ENCODE measurements at regions not wholly inside any gene's neighbourhood (a gene's known extent, or its start where the extent isn't known, plus 50 kb on each side); places are given as distances from the start of the nearest gene placed in this dataset.

DNA sequence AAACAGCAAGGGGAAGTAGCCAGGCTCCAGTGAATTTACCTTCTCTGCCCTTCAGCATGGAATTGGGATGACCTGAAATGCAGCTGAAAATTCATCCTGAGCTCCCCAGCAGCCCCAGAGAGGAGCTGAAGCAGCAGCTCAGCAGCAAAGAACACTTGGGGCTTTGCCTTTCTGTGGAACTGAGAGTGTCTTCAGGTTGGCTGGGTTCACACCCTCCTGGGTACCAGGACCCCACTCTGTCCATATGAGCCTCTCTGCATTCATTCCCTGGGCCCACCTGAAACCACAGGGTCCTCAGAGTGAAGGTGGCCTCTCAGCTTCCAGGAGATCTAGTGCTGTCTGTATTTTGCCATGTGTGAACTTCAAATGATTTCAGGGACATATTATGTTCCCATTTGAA lies 429.2 kb downstream of the MN1 start:
- TF ChIP-seq GATA2 (IDR thresholded peaks at IDR 0.05; ENCODE audit: low read depth, low read length) (no peak), GATA3 (IDR thresholded peaks at IDR 0.05; ENCODE audit: low read depth, low read length) (no peak)
